Stomach (tissue), 8 donors: ENCODE measurements at regions not wholly inside any gene's neighbourhood (a gene's known extent, or its start where the extent isn't known, plus 50 kb on each side); places are given as distances from the start of the nearest gene placed in this dataset.

Experiments used
- DNase-seq, 2 donors: peaks; one replicate each; pipeline versions ENCODE4 v3.0.0 to v3.0.0-alpha.2; 2013 to 2019
- H3K27ac ChIP-seq, 5 donors: fragments of 200-600 bp in 4 of 5; sonication (generic) in 4 of 5; one replicate each; pipeline ENCODE4 v1.5.1; 2013 to 2019; ENCODE audit warnings: mild to moderate bottlenecking in 1 of 5, moderate library complexity in 1 of 5
- H3K27me3 ChIP-seq, 3 donors: fragments of 200-600 bp; sonication (generic); one replicate each; pipeline ENCODE4 v1.5.1; 2017 to 2019; ENCODE audit warnings: mixed run types in 1 of 3
- H3K36me3 ChIP-seq, 4 donors: fragments of 200-600 bp; sonication (generic); 1 replicate in 3 of 4; 2 replicates in 1 of 4; pipeline ENCODE4 v1.5.1; 2016 to 2019
- H3K4me1 ChIP-seq, 4 donors: fragments of 200-600 bp; sonication (generic); one replicate each; pipeline ENCODE4 v1.5.1; 2016 to 2019
- H3K4me3 ChIP-seq, 4 donors: fragments of 200-600 bp; sonication (generic) in 3 of 4; one replicate each; pipeline ENCODE4 v1.5.1; 2016 to 2019; ENCODE audit warnings: mild to moderate bottlenecking in 1 of 4
- H3K9me3 ChIP-seq, 4 donors: fragments of 200-600 bp; sonication (generic); one replicate each; pipeline ENCODE4 v1.5.1; 2016 to 2019
- EP300 ChIP-seq: sonication (generic); formaldehyde crosslinking; IDR thresholded peaks from one replicate; pipeline ENCODE4 v1.6.1; 2017; ENCODE audit warnings: antibody characterized with exemption
- POLR2A ChIP-seq, 4 donors: fragments of 450-650 bp; IDR thresholded peaks; one replicate each; pipeline ENCODE4 v1.6.1; 2016; ENCODE audit warnings: antibody characterized with exemption in 4 of 4, control low read depth in 2 of 4, mild to moderate bottlenecking in 1 of 4, moderate library complexity in 1 of 4
- POLR2AphosphoS5 ChIP-seq, 3 donors: sonication (generic); formaldehyde crosslinking; IDR thresholded peaks; one replicate each; pipeline ENCODE4 v1.6.1; 2016; ENCODE audit warnings: antibody characterized with exemption in 3 of 3
- WGBS, 5 donors: extraction: QIAGEN DNeasy Blood & Tissue Kit in 3 of 5; methylation state at CpG; one replicate each; pipeline versions ENCODE4 v1.1.5 to v1.1.7; 2013 to 2018; 5-methylcytosine and 5-hydroxymethylcytosine counted together
- intact Hi-C: fragments of 100-400 bp; cut with DNase I; formaldehyde crosslinking; loops from one replicate; pipeline ENCODE4 v1.15.1; 2023; ENCODE audit warnings: low total_unique reads
- TF ChIP-seq, protein P1 (sequence below), 7 experiments: fragments of 450-650 bp in 4 of 7; fragments of 200-600 bp in 3 of 7; sonication (generic) in 3 of 7; IDR thresholded peaks; one replicate each; pipeline ENCODE4 v1.5.1; 2016 to 2019; ENCODE audit warnings: antibody characterized with exemption in 7 of 7, control low read depth in 2 of 7, mild to moderate bottlenecking in 1 of 7
- donor health status: healthy with polysubstance abuse.
- donor health status: Bipolar disorder and iron deficiency.
- donor health status: healthy.

DNA sequence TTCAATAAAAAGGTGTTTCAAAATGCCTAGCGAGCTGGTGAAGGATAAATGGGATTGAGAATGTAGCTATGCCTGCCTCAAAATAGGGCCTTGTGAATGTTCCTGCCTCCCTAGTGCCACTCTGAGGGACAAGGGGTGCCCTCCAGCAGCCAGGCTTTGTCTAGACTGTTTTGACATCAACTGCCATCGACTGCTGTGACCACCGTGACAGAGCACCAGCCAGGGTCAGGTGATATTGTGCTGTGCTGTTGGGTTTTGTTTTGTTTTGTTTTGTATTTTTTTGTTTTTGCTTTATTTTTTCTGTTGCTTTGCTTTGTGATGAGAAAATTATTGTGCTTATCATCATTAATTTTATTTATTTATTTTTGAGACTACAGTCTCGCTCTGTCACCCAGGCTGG is 144.8 kb downstream of the SMAD6 start:
- intact Hi-C loops = no loop called here
- TF ChIP-seq POLR2A (IDR thresholded peaks at IDR 0.05) = no peak
- Histone ChIP-seq H3K9me3 (no peaks in the 10 kb centered on the region), H3K4me1 (peaks cover 24 to 51% (median 31%) of the 10 kb centered on the region in 4 donors), H3K27me3 (no peaks in the 10 kb centered on the region), H3K36me3 (no peaks in the 10 kb centered on the region), H3K27ac (no peak overlapping the region), H3K4me3 (no peak overlapping the region)
- no peak for DNase-seq
- WGBS, 5 donors = 91 to 98% (median 96%) methylated on average over 4 of the region's 4 CpGs

DNA sequence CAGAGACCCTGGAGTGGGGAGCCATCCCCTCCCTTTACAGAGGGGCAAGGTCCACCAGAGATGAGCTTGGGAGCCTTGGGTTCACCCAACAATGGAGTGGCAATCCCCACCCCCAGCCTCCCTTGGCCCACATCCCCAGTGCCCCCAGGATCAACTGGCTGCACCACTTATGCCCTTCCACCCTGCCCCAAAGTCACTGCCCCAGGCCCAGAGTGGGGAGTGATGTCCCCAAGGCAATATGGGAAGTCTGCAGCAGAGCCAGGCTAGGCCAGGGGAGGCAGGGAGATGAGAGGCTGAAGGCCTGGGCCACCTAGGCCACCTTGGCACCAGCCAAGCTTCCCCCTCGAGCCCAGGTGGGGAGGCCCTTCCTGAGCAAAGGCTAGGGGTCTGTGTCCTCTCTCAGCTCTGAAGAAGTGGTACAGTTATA is 145.5 kb downstream of the SMAD6 start:
- no peak overlapping the region for H3K27ac ChIP-seq
- H3K27me3 ChIP-seq = no peaks in the 10 kb centered on the region
- H3K9me3 ChIP-seq = no peaks in the 10 kb centered on the region
- H3K4me3 ChIP-seq = no peak overlapping the region
- H3K4me1 ChIP-seq = peaks cover 21 to 47% (median 26%) of the 10 kb centered on the region in 4 donors
- DNase-seq = peak in 1 of 2 donors; percentile 15
- H3K36me3 ChIP-seq = no peaks in the 10 kb centered on the region
- 50 to 100% (median 79%) methylated on average over 1 of the region's 1 CpG for WGBS, 5 donors
- intact Hi-C loops = no loop called here
- TF ChIP-seq EP300 = no peak
- no peak for TF ChIP-seq POLR2AphosphoS5 (IDR thresholded peaks at IDR 0.05)
- TF ChIP-seq, protein P1, sequence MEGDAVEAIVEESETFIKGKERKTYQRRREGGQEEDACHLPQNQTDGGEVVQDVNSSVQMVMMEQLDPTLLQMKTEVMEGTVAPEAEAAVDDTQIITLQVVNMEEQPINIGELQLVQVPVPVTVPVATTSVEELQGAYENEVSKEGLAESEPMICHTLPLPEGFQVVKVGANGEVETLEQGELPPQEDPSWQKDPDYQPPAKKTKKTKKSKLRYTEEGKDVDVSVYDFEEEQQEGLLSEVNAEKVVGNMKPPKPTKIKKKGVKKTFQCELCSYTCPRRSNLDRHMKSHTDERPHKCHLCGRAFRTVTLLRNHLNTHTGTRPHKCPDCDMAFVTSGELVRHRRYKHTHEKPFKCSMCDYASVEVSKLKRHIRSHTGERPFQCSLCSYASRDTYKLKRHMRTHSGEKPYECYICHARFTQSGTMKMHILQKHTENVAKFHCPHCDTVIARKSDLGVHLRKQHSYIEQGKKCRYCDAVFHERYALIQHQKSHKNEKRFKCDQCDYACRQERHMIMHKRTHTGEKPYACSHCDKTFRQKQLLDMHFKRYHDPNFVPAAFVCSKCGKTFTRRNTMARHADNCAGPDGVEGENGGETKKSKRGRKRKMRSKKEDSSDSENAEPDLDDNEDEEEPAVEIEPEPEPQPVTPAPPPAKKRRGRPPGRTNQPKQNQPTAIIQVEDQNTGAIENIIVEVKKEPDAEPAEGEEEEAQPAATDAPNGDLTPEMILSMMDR (IDR thresholded peaks at IDR 0.05) = no peak
- no peak for TF ChIP-seq POLR2A (IDR thresholded peaks at IDR 0.05)

DNA sequence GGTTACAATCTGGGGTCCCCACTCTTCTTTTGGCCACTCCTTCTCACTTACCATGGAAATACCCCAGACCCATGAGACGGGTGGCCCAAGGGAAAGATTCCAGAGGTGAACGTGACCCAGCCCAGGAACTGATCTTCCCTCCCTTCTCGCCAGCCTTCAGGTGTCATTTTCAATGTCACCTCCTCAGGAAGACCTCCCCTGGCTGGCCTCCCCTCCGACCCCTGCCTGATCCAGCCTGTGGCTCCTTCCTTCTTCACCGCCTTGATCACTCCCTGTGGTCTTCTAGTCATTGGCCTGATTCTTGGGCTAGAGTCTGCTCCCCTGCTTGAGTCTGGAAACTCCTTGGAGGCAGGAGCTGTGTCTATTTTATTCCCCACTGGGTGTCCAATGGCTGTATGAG is 146.1 kb downstream of the SMAD6 start:
- no peak for DNase-seq
- no peak overlapping the region for H3K27ac ChIP-seq
- TF ChIP-seq POLR2A (IDR thresholded peaks at IDR 0.05) = no peak
- TF ChIP-seq POLR2AphosphoS5 (IDR thresholded peaks at IDR 0.05) = no peak
- no peak for TF ChIP-seq EP300
- TF ChIP-seq, protein P1 (IDR thresholded peaks at IDR 0.05) = no peak
- intact Hi-C loops = no loop called here
- H3K36me3 ChIP-seq = no peaks in the 10 kb centered on the region
- no peak overlapping the region for H3K4me3 ChIP-seq
- peaks cover 18 to 44% (median 24%) of the 10 kb centered on the region in 4 donors for H3K4me1 ChIP-seq
- 73 to 93% (median 84%) methylated on average over 5 of the region's 5 CpGs for WGBS, 5 donors
- H3K9me3 ChIP-seq = no peaks in the 10 kb centered on the region
- H3K27me3 ChIP-seq = no peaks in the 10 kb centered on the region

DNA sequence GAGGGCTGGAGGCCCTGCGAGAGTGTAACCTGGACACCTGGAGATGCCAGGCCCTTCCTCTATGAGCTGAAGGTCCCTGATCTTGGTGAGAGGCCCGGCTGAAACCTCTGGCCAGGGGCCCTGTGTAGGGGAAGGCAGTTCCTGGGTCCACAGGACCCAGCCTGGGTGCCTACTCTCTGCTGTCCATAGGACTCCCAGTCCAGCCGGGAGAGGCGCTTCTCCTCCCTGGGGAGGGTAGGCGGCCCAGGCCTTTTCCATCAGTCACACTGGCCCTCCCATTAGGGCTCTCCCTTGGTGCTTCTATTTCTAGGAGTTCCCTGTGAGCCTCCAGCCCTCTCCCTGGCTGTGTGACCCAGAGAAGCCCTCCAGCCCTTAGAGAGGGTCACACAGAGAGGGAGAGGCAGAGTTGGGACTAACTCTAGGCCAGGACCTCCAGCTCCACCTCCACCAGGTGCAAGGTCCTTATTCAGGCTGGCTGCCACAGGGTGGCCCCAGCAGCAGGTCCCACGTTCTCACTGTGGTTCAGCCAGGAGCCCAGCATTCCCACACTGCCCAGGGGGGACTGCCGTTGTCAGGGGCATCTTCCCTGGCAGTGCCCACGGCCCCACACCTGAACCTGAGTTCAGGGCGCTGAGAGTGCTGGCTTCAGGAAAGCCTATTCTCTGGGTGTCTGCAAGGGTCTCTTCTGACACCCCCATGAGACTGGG is 146.8 kb downstream of the SMAD6 start:
- H3K27me3 ChIP-seq = no peaks in the 10 kb centered on the region
- no peak for DNase-seq
- WGBS, 5 donors = 86 to 93% (median 91%) methylated on average over 3 to 9 of the region's 9 CpGs
- intact Hi-C loops = no loop called here
- no peaks in the 10 kb centered on the region for H3K9me3 ChIP-seq
- H3K36me3 ChIP-seq = no peaks in the 10 kb centered on the region
- H3K27ac ChIP-seq = peak overlapping the region in 2 of 5 donors; percentile 70 to 72
- H3K4me3 ChIP-seq = no peak overlapping the region
- TF ChIP-seq, protein P1 (IDR thresholded peaks at IDR 0.05) = no peak
- TF ChIP-seq EP300 (no peak), POLR2AphosphoS5 (IDR thresholded peaks at IDR 0.05) (no peak), POLR2A (IDR thresholded peaks at IDR 0.05) (no peak)
- peaks cover 13 to 43% (median 20%) of the 10 kb centered on the region in 4 donors for H3K4me1 ChIP-seq

DNA sequence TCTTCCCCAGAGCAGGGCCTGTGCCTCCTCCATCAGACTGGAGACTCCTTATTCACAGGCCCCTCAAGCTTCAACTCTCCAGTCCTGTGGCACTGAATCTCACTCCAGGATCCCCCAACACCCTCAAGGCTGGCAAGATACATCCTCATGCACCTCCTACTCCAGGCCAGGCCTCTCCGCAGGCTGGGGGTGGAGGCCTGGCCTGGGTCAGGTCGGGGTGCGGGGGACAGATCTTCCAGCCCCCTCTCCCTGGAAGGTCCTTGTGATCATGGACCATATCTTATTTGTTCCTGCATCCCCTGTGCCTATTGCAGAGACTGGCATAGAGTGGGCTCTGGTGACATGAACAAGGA is 147.3 kb downstream of the SMAD6 start:
- DNase-seq = no peak
- peaks cover 13 to 39% (median 19%) of the 10 kb centered on the region in 4 donors for H3K4me1 ChIP-seq
- no peaks in the 10 kb centered on the region for H3K9me3 ChIP-seq
- intact Hi-C loops = no loop called here
- no peak overlapping the region for H3K4me3 ChIP-seq
- no peaks in the 10 kb centered on the region for H3K36me3 ChIP-seq
- WGBS, 5 donors = 74 to 100% (median 98%) methylated on average over 3 of the region's 3 CpGs
- peak overlapping the region in 4 of 5 donors; percentile 5 to 72 (median 56) for H3K27ac ChIP-seq
- no peak for TF ChIP-seq POLR2A (IDR thresholded peaks at IDR 0.05)
- TF ChIP-seq EP300 = no peak
- no peak for TF ChIP-seq POLR2AphosphoS5 (IDR thresholded peaks at IDR 0.05)
- TF ChIP-seq, protein P1 (IDR thresholded peaks at IDR 0.05) = no peak
- H3K27me3 ChIP-seq = no peaks in the 10 kb centered on the region
